Spleen (tissue), 7 donors: ENCODE measurements at regions not wholly inside any gene's neighbourhood (a gene's known extent, or its start where the extent isn't known, plus 50 kb on each side); places are given as distances from the start of the nearest gene placed in this dataset.

Source experiments
- CTCF ChIP-seq, 11 experiments: fragments of 200-600 bp in 7 of 11; fragments of 450-650 bp in 4 of 11; sonication (generic) in 4 of 11; IDR thresholded peaks in 8 of 11; conservative IDR thresholded peaks in 3 of 11; 1 replicate in 7 of 11; 2 replicates in 4 of 11; pipeline versions ENCODE4 v1.4.0 to v1.8.0; 2016 to 2021; ENCODE audit warnings: antibody characterized with exemption in 11 of 11, inconsistent platforms in 4 of 11, mild to moderate bottlenecking in 1 of 11
- POLR2A ChIP-seq, 3 donors: fragments of 450-650 bp; IDR thresholded peaks; one replicate each; pipeline ENCODE4 v1.5.1; 2017; ENCODE audit warnings: antibody characterized with exemption in 3 of 3, mild to moderate bottlenecking in 1 of 3
- POLR2AphosphoS5 ChIP-seq, 3 donors: sonication (generic); formaldehyde crosslinking; IDR thresholded peaks; one replicate each; pipeline ENCODE4 v1.5.1; 2017; ENCODE audit warnings: antibody characterized with exemption in 3 of 3
- donor health status: DM: no; HTN: no; CAD: no; lungs with moderate emphysema.
- donor health status: DM: no; HTN: no; CAD: no.
- donor health status: DM: no; HTN: no; CAD: no.

GRCh38 chr6:164262348-164262747 is 847.8 kb downstream of the QKI start:
- no peak for TF ChIP-seq CTCF (IDR thresholded peaks at IDR 0.05 in 8 of 11, conservative IDR thresholded peaks at IDR 0.05 in 3 of 11)
- no peak for TF ChIP-seq POLR2A (IDR thresholded peaks at IDR 0.05)
- no peak for TF ChIP-seq POLR2AphosphoS5 (IDR thresholded peaks at IDR 0.05)
